ENCODE measurements at regions not wholly inside any gene's neighbourhood (a gene's known extent, or its start where the extent isn't known, plus 50 kb on each side); places are given as distances from the start of the nearest gene placed in this dataset.

- no peak for TF ChIP-seq CTCF (IDR thresholded peaks at IDR 0.05 in 4 of 5, conservative IDR thresholded peaks at IDR 0.05 in 1 of 5)
- TF ChIP-seq POLR2A (IDR thresholded peaks at IDR 0.05), result no peak
Measured at GRCh38 chr6:141451181-141451510, 681.6 kb upstream of the GJE1 start.
